H9 (cell line): ENCODE measurements at regions not wholly inside any gene's neighbourhood (a gene's known extent, or its start where the extent isn't known, plus 50 kb on each side); places are given as distances from the start of the nearest gene placed in this dataset.

Experiments used
- DNase-seq: peaks from one replicate; pipeline ENCODE4 v3.0.0-alpha.2; 2017
- H2AFZ ChIP-seq: one replicate; pipeline ENCODE4 v1.6.1; 2013; ENCODE audit warnings: mild to moderate bottlenecking, low read length, control low read depth, moderate library complexity
- H2AK5ac ChIP-seq: 2 replicates; pipeline ENCODE4 v1.6.1; 2013; ENCODE audit warnings: low read length, control low read depth, mixed read lengths; ENCODE audit not compliant: insufficient read length
- H2BK120ac ChIP-seq: one replicate; pipeline ENCODE4 v1.6.1; 2013; ENCODE audit warnings: low read depth, mild to moderate bottlenecking, low read length, control low read depth, inconsistent platforms; ENCODE audit not compliant: poor library complexity, severe bottlenecking
- H2BK12ac ChIP-seq: 2 replicates; pipeline ENCODE4 v1.6.1; 2013; ENCODE audit warnings: low read length, control low read depth, mixed read lengths, low read depth; ENCODE audit not compliant: insufficient read length
- H2BK15ac ChIP-seq: 2 replicates; pipeline ENCODE4 v1.6.1; 2013; ENCODE audit warnings: low read depth, low read length, control low read depth
- H2BK20ac ChIP-seq: one replicate; pipeline ENCODE4 v1.6.1; 2013; ENCODE audit warnings: low read depth, mild to moderate bottlenecking, low read length, control low read depth, inconsistent platforms; ENCODE audit not compliant: poor library complexity, severe bottlenecking
- H2BK5ac ChIP-seq: 2 replicates; pipeline ENCODE4 v1.6.1; 2013; ENCODE audit warnings: low read length, control low read depth, mixed read lengths; ENCODE audit not compliant: insufficient read length
- H3K14ac ChIP-seq: 2 replicates; pipeline ENCODE4 v1.6.1; 2013; ENCODE audit warnings: low read length, control low read depth; ENCODE audit not compliant: insufficient read depth
- H3K18ac ChIP-seq: 2 replicates; pipeline ENCODE4 v1.6.1; 2013; ENCODE audit warnings: low read depth, mild to moderate bottlenecking, mixed read lengths, low read length, control low read depth; ENCODE audit not compliant: insufficient read length
- H3K23ac ChIP-seq: 2 replicates; pipeline ENCODE4 v1.6.1; 2013; ENCODE audit warnings: low read length, control low read depth, mixed read lengths, low read depth; ENCODE audit not compliant: insufficient read length
- H3K23me2 ChIP-seq: 2 replicates; pipeline ENCODE4 v1.6.1; 2013; ENCODE audit warnings: low read depth, mild to moderate bottlenecking, mixed read lengths, low read length, control low read depth; ENCODE audit not compliant: insufficient read length, poor library complexity, severe bottlenecking
- H3K27ac ChIP-seq: 2 replicates; pipeline ENCODE4 v1.5.1; 2013; ENCODE audit warnings: low read length, control low read depth, mixed read lengths, low read depth; ENCODE audit not compliant: insufficient read length
- H3K27me3 ChIP-seq: 2 replicates; pipeline ENCODE4 v1.6.1; 2013; ENCODE audit warnings: low read length, control low read depth, inconsistent platforms; ENCODE audit not compliant: insufficient read depth
- H3K4ac ChIP-seq: 2 replicates; pipeline ENCODE4 v1.6.1; 2013; ENCODE audit warnings: low read depth, mild to moderate bottlenecking, control low read depth, inconsistent platforms, low read length, moderate library complexity
- H3K4me1 ChIP-seq: 2 replicates; pipeline ENCODE4 v1.6.1; 2013; ENCODE audit warnings: low read length, control low read depth, inconsistent platforms; ENCODE audit not compliant: insufficient read depth
- H3K4me2 ChIP-seq: 2 replicates; pipeline ENCODE4 v1.6.1; 2013; ENCODE audit warnings: low read length, control low read depth, mixed read lengths; ENCODE audit not compliant: insufficient read length, insufficient read depth
- H3K56ac ChIP-seq: 2 replicates; pipeline ENCODE4 v1.6.1; 2013; ENCODE audit warnings: low read depth, mild to moderate bottlenecking, mixed read lengths, low read length, control low read depth; ENCODE audit not compliant: insufficient read length
- H3K79me1 ChIP-seq: 2 replicates; pipeline ENCODE4 v1.6.1; 2013; ENCODE audit warnings: low read depth, mild to moderate bottlenecking, moderate library complexity, low read length, control low read depth, inconsistent platforms; ENCODE audit not compliant: insufficient read depth, poor library complexity, severe bottlenecking
- H3K79me2 ChIP-seq: 2 replicates; pipeline ENCODE4 v1.6.1; 2013; ENCODE audit warnings: low read length, control low read depth, inconsistent platforms; ENCODE audit not compliant: insufficient read depth
- H3K9ac ChIP-seq: 2 replicates; pipeline ENCODE4 v1.6.1; 2013; ENCODE audit warnings: low read length, control low read depth, mixed read lengths; ENCODE audit not compliant: insufficient read length; ENCODE audit errors: extremely low read depth
- H3K9me3 ChIP-seq: one replicate; pipeline ENCODE4 v1.6.1; 2013; ENCODE audit warnings: low read depth, low read length, inconsistent platforms; ENCODE audit not compliant: control insufficient read depth
- H3T11ph ChIP-seq: one replicate; pipeline ENCODE4 v1.6.1; 2013; ENCODE audit warnings: mild to moderate bottlenecking, low read length, control low read depth, inconsistent platforms
- H4K20me1 ChIP-seq: one replicate; pipeline ENCODE4 v1.6.1; 2013; ENCODE audit not compliant: control insufficient read depth, insufficient read length, insufficient read depth
- H4K5ac ChIP-seq: 2 replicates; pipeline ENCODE4 v1.6.1; 2013; ENCODE audit warnings: low read depth, mild to moderate bottlenecking, mixed read lengths, low read length, control low read depth; ENCODE audit not compliant: insufficient read length
- H4K8ac ChIP-seq: replicated peaks from 2 replicates; pipeline ENCODE4 v1.6.1; 2013; ENCODE audit warnings: low read length, control low read depth, mixed read lengths, low read depth; ENCODE audit not compliant: insufficient read length
- H4K91ac ChIP-seq: 2 replicates; pipeline ENCODE4 v1.6.1; 2013; ENCODE audit warnings: low read depth, mild to moderate bottlenecking, moderate library complexity, mixed read lengths, low read length, control low read depth; ENCODE audit not compliant: insufficient read length
- H3K27ac Mint-ChIP-seq, 3 experiments: 2 replicates in 2 of 3; 3 replicates in 1 of 3; pipeline ENCODE4 v1.8.0; 2020 to 2021; ENCODE audit warnings: mixed read lengths in 3 of 3, mild to moderate bottlenecking in 1 of 3, moderate library complexity in 1 of 3
- H3K27me3 Mint-ChIP-seq: 2 replicates; pipeline ENCODE4 v1.8.0; 2021; ENCODE audit warnings: low read depth, mild to moderate bottlenecking, moderate library complexity, mixed read lengths
- H3K36me3 Mint-ChIP-seq, 3 experiments: 2 replicates in 2 of 3; 3 replicates in 1 of 3; pipeline ENCODE4 v1.8.0; 2020 to 2021; ENCODE audit warnings: low read depth in 3 of 3, mixed read lengths in 3 of 3; ENCODE audit not compliant: insufficient read depth in 1 of 3
- H3K4me1 Mint-ChIP-seq, 2 experiments: 2 replicates each; pipeline ENCODE4 v1.8.0; 2020; ENCODE audit warnings: mixed read lengths in 2 of 2
- H3K4me3 Mint-ChIP-seq, 2 experiments: 2 replicates in 1 of 2; 3 replicates in 1 of 2; pipeline ENCODE4 v1.8.0; 2020 to 2021; ENCODE audit warnings: mild to moderate bottlenecking in 2 of 2, mixed read lengths in 2 of 2, moderate library complexity in 1 of 2
- H3K9me3 Mint-ChIP-seq, 2 experiments: 2 replicates in 1 of 2; 3 replicates in 1 of 2; pipeline ENCODE4 v1.8.0; 2020; ENCODE audit warnings: mild to moderate bottlenecking in 2 of 2, mixed read lengths in 2 of 2, moderate library complexity in 1 of 2
- WGBS: extraction: QIAGEN DNeasy Blood & Tissue Kit; methylation state at CpG from one replicate; pipeline ENCODE4 v1.1.7; 2013; ENCODE audit warnings: missing lambda C conversion rate, low lambda C conversion rate, mixed read lengths; ENCODE audit not compliant: insufficient read length; ENCODE audit errors: extremely low coverage; 5-methylcytosine and 5-hydroxymethylcytosine counted together
- TF ChIP-seq, protein P1 (sequence below): fragments of 200-600 bp; sonication (generic); conservative IDR thresholded peaks from 3 replicates; pipeline ENCODE4 v1.8.0; 2021; ENCODE audit warnings: antibody characterized with exemption, mild to moderate bottlenecking

DNA sequence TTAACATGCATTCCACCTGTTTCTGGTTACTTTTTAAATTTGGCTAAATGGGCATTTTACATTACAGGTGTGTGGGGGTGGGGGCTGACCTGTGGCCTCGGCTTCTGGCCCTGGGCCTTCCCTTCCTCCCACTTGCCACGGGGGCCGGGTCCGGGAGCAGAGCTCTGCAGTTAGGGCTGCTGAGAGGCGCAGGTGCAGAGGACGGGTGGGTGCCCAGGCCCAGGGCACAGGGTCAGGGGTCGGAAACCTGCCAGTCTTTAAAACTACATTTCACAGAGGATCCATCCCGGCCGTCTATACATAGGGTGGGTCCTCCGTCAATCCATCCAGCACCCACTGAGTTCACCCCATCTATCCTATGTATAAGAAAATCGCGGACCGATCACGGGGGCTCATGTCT lies 106.5 kb upstream of the INSIG1 start:
- no CpG with 5 or more reads among the region's 14 CpGs for WGBS
- H3K27me3 ChIP-seq: no peaks in the 10 kb centered on the region
- no peak overlapping the region for H2BK12ac ChIP-seq
- H3K27ac Mint-ChIP-seq: no peak overlapping the region
- no peak overlapping the region for H3K4me3 Mint-ChIP-seq
- H3K18ac ChIP-seq: no peak overlapping the region
- H3K56ac ChIP-seq: no peak overlapping the region
- H3K9me3 ChIP-seq: peaks cover 7% of the 10 kb centered on the region
- H3K23me2 ChIP-seq: no peaks in the 10 kb centered on the region
- no peak overlapping the region for H3K23ac ChIP-seq
- H3K4ac ChIP-seq: no peak overlapping the region
- TF ChIP-seq, protein P1, sequence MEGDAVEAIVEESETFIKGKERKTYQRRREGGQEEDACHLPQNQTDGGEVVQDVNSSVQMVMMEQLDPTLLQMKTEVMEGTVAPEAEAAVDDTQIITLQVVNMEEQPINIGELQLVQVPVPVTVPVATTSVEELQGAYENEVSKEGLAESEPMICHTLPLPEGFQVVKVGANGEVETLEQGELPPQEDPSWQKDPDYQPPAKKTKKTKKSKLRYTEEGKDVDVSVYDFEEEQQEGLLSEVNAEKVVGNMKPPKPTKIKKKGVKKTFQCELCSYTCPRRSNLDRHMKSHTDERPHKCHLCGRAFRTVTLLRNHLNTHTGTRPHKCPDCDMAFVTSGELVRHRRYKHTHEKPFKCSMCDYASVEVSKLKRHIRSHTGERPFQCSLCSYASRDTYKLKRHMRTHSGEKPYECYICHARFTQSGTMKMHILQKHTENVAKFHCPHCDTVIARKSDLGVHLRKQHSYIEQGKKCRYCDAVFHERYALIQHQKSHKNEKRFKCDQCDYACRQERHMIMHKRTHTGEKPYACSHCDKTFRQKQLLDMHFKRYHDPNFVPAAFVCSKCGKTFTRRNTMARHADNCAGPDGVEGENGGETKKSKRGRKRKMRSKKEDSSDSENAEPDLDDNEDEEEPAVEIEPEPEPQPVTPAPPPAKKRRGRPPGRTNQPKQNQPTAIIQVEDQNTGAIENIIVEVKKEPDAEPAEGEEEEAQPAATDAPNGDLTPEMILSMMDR: no peak
- no peak overlapping the region for H3K14ac ChIP-seq
- no peaks in the 10 kb centered on the region for H4K20me1 ChIP-seq
- H3K9ac ChIP-seq: no peak overlapping the region
- no peaks in the 10 kb centered on the region for H3K79me2 ChIP-seq
- H3K4me1 ChIP-seq: no peaks in the 10 kb centered on the region; the same call in 1 of the 2 replicates
- H4K5ac ChIP-seq: no peak overlapping the region
- peaks cover 2 to 12% of the 10 kb centered on the region in 2 experiments; a peak in 3 of 4 replicates for H3K4me1 Mint-ChIP-seq
- no peak overlapping the region for H2BK15ac ChIP-seq
- H4K8ac ChIP-seq: no peak overlapping the region
- H2BK120ac ChIP-seq: no peak overlapping the region
- H3K79me1 ChIP-seq: no peaks in the 10 kb centered on the region
- H2AFZ ChIP-seq: no peak overlapping the region
- H4K91ac ChIP-seq: no peak overlapping the region
- H3K27ac ChIP-seq: no peak overlapping the region
- H3K36me3 Mint-ChIP-seq: peaks cover 3 to 19% (median 9%) of the 10 kb centered on the region in 3 experiments; a peak in 6 of 7 replicates
- H2AK5ac ChIP-seq: no peak overlapping the region
- no peak overlapping the region for H2BK5ac ChIP-seq
- peaks cover 20 to 26% of the 10 kb centered on the region in 2 experiments for H3K9me3 Mint-ChIP-seq
- no peak overlapping the region for H2BK20ac ChIP-seq
- no peak overlapping the region for H3K4me2 ChIP-seq
- DNase-seq: no peak
- H3T11ph ChIP-seq: no peak overlapping the region
- H3K27me3 Mint-ChIP-seq: peaks cover 49% of the 10 kb centered on the region
